Colonic mucosa (tissue), 4 donors: ENCODE measurements at regions not wholly inside any gene's neighbourhood (a gene's known extent, or its start where the extent isn't known, plus 50 kb on each side); places are given as distances from the start of the nearest gene placed in this dataset.
"Not testable (repeated sequence)": the region's sequence is repeated elsewhere in the genome, so short reads cannot be mapped to it uniquely, and the experiment has no call there.

ENCODE experiments used
- DNase-seq: peaks from one replicate; pipeline ENCODE4 v3.0.0-alpha.2; 2020
- H3K27ac ChIP-seq: fragments of 200-600 bp; one replicate; pipeline ENCODE4 v1.8.0; 2021
- H3K27me3 ChIP-seq: fragments of 200-600 bp; one replicate; pipeline ENCODE4 v1.8.0; 2021
- H3K36me3 ChIP-seq: fragments of 200-600 bp; one replicate; pipeline ENCODE4 v1.8.0; 2021
- H3K4me1 ChIP-seq: fragments of 200-600 bp; one replicate; pipeline ENCODE4 v1.8.0; 2021; ENCODE audit warnings: mild to moderate bottlenecking
- H3K4me3 ChIP-seq: fragments of 200-600 bp; one replicate; pipeline ENCODE4 v1.8.0; 2021
- H3K9ac ChIP-seq, 2 donors: one replicate each; pipeline ENCODE4 v1.7.0; 2013; ENCODE audit warnings: control low read depth in 2 of 2, low read depth in 2 of 2, low read length in 2 of 2
- H3K9me3 ChIP-seq: fragments of 200-600 bp; one replicate; pipeline ENCODE4 v1.8.0; 2021
- intact Hi-C: fragments of 100-400 bp; cut with DNase I; formaldehyde crosslinking; loops from one replicate; pipeline ENCODE4 v1.14.1; 2022
- TF ChIP-seq, protein P1 (sequence below): fragments of 200-600 bp; IDR thresholded peaks from one replicate; pipeline ENCODE4 v1.8.0; 2022; ENCODE audit warnings: antibody characterized with exemption, mild to moderate bottlenecking
- donor health status: healthy.
- donor health status: DM: no; HTN: no; CAD: no.
- donor health status: DM: no; HTN: no; CAD: no.

DNA sequence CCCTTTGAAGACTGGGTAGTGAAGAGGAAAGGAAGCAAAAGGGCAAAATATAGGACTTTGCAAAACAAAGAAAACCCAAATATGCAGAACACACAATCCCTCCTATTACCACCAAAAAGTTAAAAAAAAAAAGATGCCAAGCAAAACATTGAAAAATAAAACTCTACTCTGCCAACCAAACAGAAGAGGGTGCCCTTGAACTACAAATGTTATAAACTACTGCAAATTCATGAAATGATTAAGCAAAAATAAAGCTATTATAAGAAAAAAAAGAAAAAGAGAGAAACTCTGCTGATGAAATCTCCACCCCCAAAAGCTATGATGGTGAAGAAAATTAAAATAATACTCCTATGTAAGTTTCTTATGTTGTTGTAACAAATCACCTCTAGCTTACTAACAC, 168.5 kb upstream of the STK26 start:
- TF ChIP-seq, protein P1, sequence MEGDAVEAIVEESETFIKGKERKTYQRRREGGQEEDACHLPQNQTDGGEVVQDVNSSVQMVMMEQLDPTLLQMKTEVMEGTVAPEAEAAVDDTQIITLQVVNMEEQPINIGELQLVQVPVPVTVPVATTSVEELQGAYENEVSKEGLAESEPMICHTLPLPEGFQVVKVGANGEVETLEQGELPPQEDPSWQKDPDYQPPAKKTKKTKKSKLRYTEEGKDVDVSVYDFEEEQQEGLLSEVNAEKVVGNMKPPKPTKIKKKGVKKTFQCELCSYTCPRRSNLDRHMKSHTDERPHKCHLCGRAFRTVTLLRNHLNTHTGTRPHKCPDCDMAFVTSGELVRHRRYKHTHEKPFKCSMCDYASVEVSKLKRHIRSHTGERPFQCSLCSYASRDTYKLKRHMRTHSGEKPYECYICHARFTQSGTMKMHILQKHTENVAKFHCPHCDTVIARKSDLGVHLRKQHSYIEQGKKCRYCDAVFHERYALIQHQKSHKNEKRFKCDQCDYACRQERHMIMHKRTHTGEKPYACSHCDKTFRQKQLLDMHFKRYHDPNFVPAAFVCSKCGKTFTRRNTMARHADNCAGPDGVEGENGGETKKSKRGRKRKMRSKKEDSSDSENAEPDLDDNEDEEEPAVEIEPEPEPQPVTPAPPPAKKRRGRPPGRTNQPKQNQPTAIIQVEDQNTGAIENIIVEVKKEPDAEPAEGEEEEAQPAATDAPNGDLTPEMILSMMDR, result no peak
- intact Hi-C loops, result loop anchor here (10.0 kb wide), 1 partner anchor 220 kb away; no protein-coding TSS in a partner anchor
- H3K27ac ChIP-seq, result no peak overlapping the region
- DNase-seq, result no peak
- no peak overlapping the region for H3K9ac ChIP-seq
- no peaks in the 10 kb centered on the region for H3K4me1 ChIP-seq
- H3K9me3 ChIP-seq, result no peaks in the 10 kb centered on the region
- H3K27me3 ChIP-seq, result peaks cover 19% of the 10 kb centered on the region
- no peaks in the 10 kb centered on the region for H3K36me3 ChIP-seq
- no peak overlapping the region for H3K4me3 ChIP-seq

DNA sequence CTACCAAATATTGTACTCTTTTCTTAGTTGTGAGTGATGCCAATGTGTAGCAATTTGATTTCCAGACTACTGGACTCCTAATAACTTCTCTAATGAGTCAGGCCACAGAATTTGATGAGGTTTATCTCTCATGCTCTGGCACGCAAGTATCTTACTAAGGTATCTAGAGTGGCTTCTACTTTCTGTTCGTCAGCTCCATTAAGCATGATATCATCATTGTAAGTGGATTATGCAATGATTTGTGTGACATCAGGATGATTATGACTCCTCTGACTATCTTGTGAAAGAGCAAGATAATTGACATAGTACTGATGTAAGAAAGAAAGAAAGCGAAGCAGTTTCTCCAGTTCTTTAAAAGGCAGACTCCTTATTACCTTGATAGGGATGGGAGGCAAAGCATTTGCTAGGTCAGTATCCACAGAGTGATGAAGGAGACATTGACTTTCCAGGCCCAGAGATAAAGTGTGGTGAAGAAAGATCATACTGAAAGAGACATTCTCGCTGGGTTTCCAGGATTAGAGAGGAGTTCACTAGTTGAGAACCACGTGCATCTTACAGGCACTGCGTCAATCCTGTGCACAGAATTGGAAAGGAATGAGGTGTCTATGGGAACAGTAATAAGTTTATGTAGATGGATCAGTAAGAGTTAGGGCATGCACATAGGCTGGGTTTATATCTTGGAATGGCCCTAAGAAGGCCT, 161.9 kb upstream of the STK26 start:
- Histone ChIP-seq H3K9me3 (no peaks in the 10 kb centered on the region), H3K4me3 (no peak overlapping the region), H3K9ac (no peak overlapping the region), H3K27me3 (peaks cover 7% of the 10 kb centered on the region), H3K27ac (no peak overlapping the region), H3K36me3 (no peaks in the 10 kb centered on the region), H3K4me1 (no peaks in the 10 kb centered on the region)
- TF ChIP-seq, protein P1, result no peak
- no peak for DNase-seq
- intact Hi-C loops, result loop anchor here (10.0 kb wide), 1 partner anchor 194 kb away; no protein-coding TSS in a partner anchor

DNA sequence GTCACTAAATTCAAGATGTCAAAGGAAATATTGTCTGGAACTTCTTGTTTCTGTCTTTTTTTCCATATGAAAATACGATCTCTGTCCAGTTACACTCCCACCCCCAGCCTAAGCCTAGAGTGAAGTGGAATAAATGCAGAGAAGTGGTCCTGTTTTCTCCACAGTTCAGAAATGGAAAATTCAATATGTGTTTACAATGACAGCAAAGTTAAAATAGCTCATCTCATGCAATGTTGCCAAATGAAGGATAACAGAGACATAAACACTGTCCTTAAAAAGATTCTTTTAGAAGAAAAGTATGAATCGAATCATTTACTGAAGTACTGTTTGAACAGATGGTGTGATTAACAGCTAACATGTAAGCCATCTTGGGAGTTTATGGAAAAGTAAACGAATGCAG, 160.8 kb upstream of the STK26 start:
- no peaks in the 10 kb centered on the region for H3K36me3 ChIP-seq
- no peaks in the 10 kb centered on the region for H3K9me3 ChIP-seq
- H3K27me3 ChIP-seq, result peaks cover 3% of the 10 kb centered on the region
- DNase-seq, result no peak
- intact Hi-C loops, result loop anchor here (10.0 kb wide), 1 partner anchor 192 kb away; no protein-coding TSS in a partner anchor
- H3K4me1 ChIP-seq, result no peaks in the 10 kb centered on the region
- TF ChIP-seq, protein P1, result no peak
- no peak overlapping the region for H3K9ac ChIP-seq
- H3K4me3 ChIP-seq, result no peak overlapping the region
- no peak overlapping the region for H3K27ac ChIP-seq

DNA sequence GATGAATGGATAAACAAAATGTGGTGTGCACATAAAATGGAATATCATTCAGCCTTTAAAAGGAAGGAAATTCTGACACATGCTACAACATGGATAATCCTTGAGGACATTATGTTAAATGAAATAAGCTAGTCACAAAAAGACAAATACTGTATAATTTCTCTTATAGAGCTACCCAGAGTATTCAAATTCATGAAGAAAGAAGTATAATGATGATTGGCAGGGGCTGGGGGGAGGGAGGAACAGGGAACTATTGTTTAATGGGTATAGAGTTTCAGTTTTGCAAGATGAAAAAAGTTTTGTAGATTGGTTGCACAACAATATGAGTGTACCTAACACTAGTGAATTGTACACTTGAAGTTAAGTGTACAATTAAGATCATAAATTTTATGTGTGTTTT, 153.9 kb upstream of the STK26 start:
- DNase-seq, result no peak
- no peaks in the 10 kb centered on the region for H3K27me3 ChIP-seq
- H3K9ac ChIP-seq, result no peak overlapping the region
- TF ChIP-seq, protein P1, result no peak
- H3K27ac ChIP-seq, result no peak overlapping the region
- no peaks in the 10 kb centered on the region for H3K4me1 ChIP-seq
- H3K9me3 ChIP-seq, result no peaks in the 10 kb centered on the region
- intact Hi-C loops, result loop anchor here (10.0 kb wide), 1 partner anchor 186 kb away; no protein-coding TSS in a partner anchor
- H3K36me3 ChIP-seq, result no peaks in the 10 kb centered on the region
- no peak overlapping the region for H3K4me3 ChIP-seq

DNA sequence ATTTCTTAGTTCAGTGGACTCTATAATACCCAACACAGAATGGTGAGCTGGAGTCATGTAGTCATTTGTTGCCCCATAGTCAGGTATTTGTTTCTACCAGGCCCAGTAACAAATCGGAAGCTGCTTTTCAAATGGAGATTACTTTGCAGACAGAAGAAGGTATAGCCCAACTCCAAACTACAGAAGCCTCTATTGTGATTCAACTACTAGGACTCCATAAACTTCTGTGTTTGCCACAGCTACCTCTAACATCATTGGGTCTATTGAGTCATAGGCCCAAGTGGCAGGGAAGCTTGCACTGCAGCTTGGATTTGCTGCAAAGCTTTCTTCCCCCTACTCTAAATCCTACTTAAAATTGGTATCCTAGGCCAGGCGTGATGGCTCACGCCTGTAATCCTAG, 148.8 kb upstream of the STK26 start:
- H3K4me3 ChIP-seq, result no peak overlapping the region
- H3K4me1 ChIP-seq, result no peaks in the 10 kb centered on the region
- intact Hi-C loops, result no loop called here

DNA sequence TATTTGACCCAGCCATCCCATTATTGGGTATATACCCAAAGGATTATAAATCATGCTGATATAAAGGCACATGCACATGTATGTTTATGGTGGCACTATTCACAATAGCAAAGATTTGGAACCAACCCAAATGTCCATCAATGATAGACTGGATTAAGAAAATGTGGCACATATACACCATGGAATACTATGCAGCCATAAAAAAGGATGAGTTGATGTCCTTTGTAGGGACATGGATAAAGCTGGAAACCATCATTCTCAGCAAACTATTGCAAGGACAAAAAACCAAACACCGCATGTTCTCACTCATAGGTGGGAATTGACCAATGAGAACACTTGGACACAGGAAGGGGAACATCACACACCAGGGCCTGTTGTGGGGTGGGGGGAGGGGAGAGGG, 147.3 kb upstream of the STK26 start:
- H3K9me3 ChIP-seq, DNase-seq, H3K4me3 ChIP-seq, H3K27me3 ChIP-seq, H3K36me3 ChIP-seq, H3K27ac ChIP-seq, intact Hi-C loops, H3K4me1 ChIP-seq, H3K9ac ChIP-seq: not testable (repeated sequence)

More for the DNA sequence above, 148.8 kb upstream of the STK26 start:
- DNase-seq, result no peak
- no peaks in the 10 kb centered on the region for H3K9me3 ChIP-seq
- H3K27ac ChIP-seq, result no peak overlapping the region
- H3K36me3 ChIP-seq, result no peaks in the 10 kb centered on the region
- peaks cover 8% of the 10 kb centered on the region for H3K27me3 ChIP-seq
- TF ChIP-seq, protein P1, result no peak
- H3K9ac ChIP-seq, result no peak overlapping the region
